Stimulated activated naive CD8-positive, alpha-beta T cell treated with anti-CD3 and anti-CD28 coated beads, Interleukin-15, Interleukin-2, amounts not matched to agents 100 ng/mL and 50 ng/mL, for 24 hours (primary cell): ENCODE measurements at regions not wholly inside any gene's neighbourhood (a gene's known extent, or its start where the extent isn't known, plus 50 kb on each side); places are given as distances from the start of the nearest gene placed in this dataset.

Source experiments
- H3K27ac Mint-ChIP-seq: one replicate; pipeline ENCODE4 v1.8.0; 2021; ENCODE audit warnings: mild to moderate bottlenecking, mixed read lengths
- H3K27me3 Mint-ChIP-seq: one replicate; pipeline ENCODE4 v1.8.0; 2021; ENCODE audit warnings: mixed read lengths
- H3K36me3 Mint-ChIP-seq: one replicate; pipeline ENCODE4 v1.8.0; 2021; ENCODE audit warnings: low read depth, mixed read lengths
- H3K4me1 Mint-ChIP-seq: one replicate; pipeline ENCODE4 v1.8.0; 2021; ENCODE audit warnings: low read depth, mixed read lengths
- H3K4me3 Mint-ChIP-seq: one replicate; pipeline ENCODE4 v1.8.0; 2021; ENCODE audit warnings: mild to moderate bottlenecking, mixed read lengths
- H3K9me3 Mint-ChIP-seq: one replicate; pipeline ENCODE4 v1.8.0; 2021; ENCODE audit warnings: mixed read lengths

GRCh38 chr2:161019311-161019710 lies 140.9 kb upstream of the TANK start:
- no peaks in the 10 kb centered on the region for H3K4me1 Mint-ChIP-seq
- no peaks in the 10 kb centered on the region for H3K36me3 Mint-ChIP-seq
- H3K27me3 Mint-ChIP-seq = peaks cover 5% of the 10 kb centered on the region

GRCh38 chr2:161020437-161020836 lies 139.8 kb upstream of the TANK start:
- H3K27ac Mint-ChIP-seq = no peak overlapping the region
- no peaks in the 10 kb centered on the region for H3K4me1 Mint-ChIP-seq
- peaks cover 2% of the 10 kb centered on the region for H3K9me3 Mint-ChIP-seq
- H3K4me3 Mint-ChIP-seq = no peak overlapping the region
- H3K36me3 Mint-ChIP-seq = no peaks in the 10 kb centered on the region
- peaks cover 5% of the 10 kb centered on the region for H3K27me3 Mint-ChIP-seq

More at GRCh38 chr2:161019311-161019710, 140.9 kb upstream of the TANK start:
- no peak overlapping the region for H3K4me3 Mint-ChIP-seq
- no peak overlapping the region for H3K27ac Mint-ChIP-seq
- peaks cover 12% of the 10 kb centered on the region for H3K9me3 Mint-ChIP-seq

- Mint-ChIP-seq H3K27me3 (peaks cover 5% of the 10 kb centered on the region), H3K27ac (no peak overlapping the region), H3K36me3 (no peaks in the 10 kb centered on the region), H3K4me1 (no peaks in the 10 kb centered on the region), H3K4me3 (no peak overlapping the region), H3K9me3 (no peaks in the 10 kb centered on the region)
Observed at GRCh38 chr2:161028581-161028980, 131.6 kb upstream of the TANK start.

- Mint-ChIP-seq H3K4me1 (no peaks in the 10 kb centered on the region), H3K9me3 (no peaks in the 10 kb centered on the region), H3K27me3 (peaks cover under 1% of the 10 kb centered on the region), H3K4me3 (no peak overlapping the region), H3K36me3 (no peaks in the 10 kb centered on the region), H3K27ac (no peak overlapping the region)
Observed at GRCh38 chr2:161029321-161029720, 130.9 kb upstream of the TANK start.

- no peaks in the 10 kb centered on the region for H3K4me1 Mint-ChIP-seq
- H3K9me3 Mint-ChIP-seq = peaks cover 1% of the 10 kb centered on the region
- H3K4me3 Mint-ChIP-seq = no peak overlapping the region
- no peaks in the 10 kb centered on the region for H3K27me3 Mint-ChIP-seq
- H3K36me3 Mint-ChIP-seq = no peaks in the 10 kb centered on the region
- no peak overlapping the region for H3K27ac Mint-ChIP-seq
Observed at GRCh38 chr2:161030260-161031063, 129.8 kb upstream of the TANK start.

- H3K4me3 Mint-ChIP-seq = no peak overlapping the region
- no peaks in the 10 kb centered on the region for H3K36me3 Mint-ChIP-seq
- no peaks in the 10 kb centered on the region for H3K27me3 Mint-ChIP-seq
- peaks cover 7% of the 10 kb centered on the region for H3K9me3 Mint-ChIP-seq
- H3K4me1 Mint-ChIP-seq = no peaks in the 10 kb centered on the region
- H3K27ac Mint-ChIP-seq = no peak overlapping the region
Observed at GRCh38 chr2:161031511-161031910, 128.7 kb upstream of the TANK start.

- peaks cover 7% of the 10 kb centered on the region for H3K9me3 Mint-ChIP-seq
- no peaks in the 10 kb centered on the region for H3K4me1 Mint-ChIP-seq
- H3K27me3 Mint-ChIP-seq = no peaks in the 10 kb centered on the region
- no peak overlapping the region for H3K4me3 Mint-ChIP-seq
- no peaks in the 10 kb centered on the region for H3K36me3 Mint-ChIP-seq
- H3K27ac Mint-ChIP-seq = no peak overlapping the region
Observed at GRCh38 chr2:161032635-161033034, 127.6 kb upstream of the TANK start.

- Mint-ChIP-seq H3K9me3 (peaks cover 7% of the 10 kb centered on the region), H3K4me3 (no peak overlapping the region), H3K27me3 (no peaks in the 10 kb centered on the region), H3K27ac (no peak overlapping the region), H3K4me1 (no peaks in the 10 kb centered on the region), H3K36me3 (no peaks in the 10 kb centered on the region)
Observed at GRCh38 chr2:161033059-161033660, 127.1 kb upstream of the TANK start.

GRCh38 chr2:161036926-161037325 lies 123.3 kb upstream of the TANK start:
- Mint-ChIP-seq H3K4me3 (no peak overlapping the region), H3K27me3 (peaks cover 3% of the 10 kb centered on the region), H3K36me3 (no peaks in the 10 kb centered on the region), H3K9me3 (peaks cover 7% of the 10 kb centered on the region), H3K27ac (no peak overlapping the region), H3K4me1 (no peaks in the 10 kb centered on the region)

GRCh38 chr2:161039071-161039470 lies 121.2 kb upstream of the TANK start:
- Mint-ChIP-seq H3K27me3 (peaks cover 7% of the 10 kb centered on the region), H3K9me3 (peaks cover 7% of the 10 kb centered on the region), H3K4me3 (no peak overlapping the region), H3K4me1 (no peaks in the 10 kb centered on the region), H3K27ac (no peak overlapping the region), H3K36me3 (no peaks in the 10 kb centered on the region)

- H3K36me3 Mint-ChIP-seq = no peaks in the 10 kb centered on the region
- H3K4me1 Mint-ChIP-seq = no peaks in the 10 kb centered on the region
- H3K27ac Mint-ChIP-seq = no peak overlapping the region
- peaks cover 16% of the 10 kb centered on the region for H3K27me3 Mint-ChIP-seq
- no peak overlapping the region for H3K4me3 Mint-ChIP-seq
- H3K9me3 Mint-ChIP-seq = no peaks in the 10 kb centered on the region
Observed at GRCh38 chr2:161041356-161041755, 118.9 kb upstream of the TANK start.

- H3K4me3 Mint-ChIP-seq = no peak overlapping the region
- no peaks in the 10 kb centered on the region for H3K4me1 Mint-ChIP-seq
- H3K27me3 Mint-ChIP-seq = peaks cover 16% of the 10 kb centered on the region
- no peaks in the 10 kb centered on the region for H3K36me3 Mint-ChIP-seq
- H3K27ac Mint-ChIP-seq = no peak overlapping the region
- H3K9me3 Mint-ChIP-seq = no peaks in the 10 kb centered on the region
Observed at GRCh38 chr2:161042990-161043625, 117.1 kb upstream of the TANK start.

- Mint-ChIP-seq H3K27me3 (peaks cover 16% of the 10 kb centered on the region), H3K9me3 (no peaks in the 10 kb centered on the region), H3K36me3 (no peaks in the 10 kb centered on the region), H3K4me1 (no peaks in the 10 kb centered on the region), H3K4me3 (no peak overlapping the region), H3K27ac (no peak overlapping the region)
Observed at GRCh38 chr2:161044095-161044865, 115.9 kb upstream of the TANK start.

- Mint-ChIP-seq H3K9me3 (no peaks in the 10 kb centered on the region), H3K4me3 (no peak overlapping the region), H3K27ac (no peak overlapping the region), H3K36me3 (no peaks in the 10 kb centered on the region), H3K4me1 (no peaks in the 10 kb centered on the region), H3K27me3 (peaks cover 22% of the 10 kb centered on the region)
Observed at GRCh38 chr2:161044921-161045320, 115.3 kb upstream of the TANK start.

GRCh38 chr2:161045726-161046125 lies 114.5 kb upstream of the TANK start:
- no peak overlapping the region for H3K4me3 Mint-ChIP-seq
- H3K27me3 Mint-ChIP-seq = peaks cover 29% of the 10 kb centered on the region
- H3K9me3 Mint-ChIP-seq = no peaks in the 10 kb centered on the region
- no peak overlapping the region for H3K27ac Mint-ChIP-seq
- H3K4me1 Mint-ChIP-seq = no peaks in the 10 kb centered on the region
- no peaks in the 10 kb centered on the region for H3K36me3 Mint-ChIP-seq
